ENCODE measurements at regions not wholly inside any gene's neighbourhood (a gene's known extent, or its start where the extent isn't known, plus 50 kb on each side); places are given as distances from the start of the nearest gene placed in this dataset.

GRCh38 chr11:133698654-133699053 is 146.7 kb downstream of the SPATA19 start:
- no peak for TF ChIP-seq U2AF1 (optimal IDR thresholded peaks at IDR 0.05; ENCODE audit: low read depth, low read length)
- no peak for TF ChIP-seq CBX2 (IDR thresholded peaks at IDR 0.05; ENCODE audit: low read depth, low read length)
- no peak for TF ChIP-seq CBX2 (CRISPR knock-in tag; IDR thresholded peaks at IDR 0.05; ENCODE audit: low read depth)
- TF ChIP-seq SMC3 (IDR thresholded peaks at IDR 0.05; ENCODE audit: low read length): no peak
- TF ChIP-seq GLI4 (CRISPR knock-in tag; IDR thresholded peaks at IDR 0.05; ENCODE audit: borderline replicate concordance): no peak
- TF ChIP-seq USF2 (IDR thresholded peaks at IDR 0.05; ENCODE audit: low read depth, low read length): no peak
- no peak for TF ChIP-seq USF2 (CRISPR knock-in tag; IDR thresholded peaks at IDR 0.05; ENCODE audit: borderline replicate concordance)
- no peak for TF ChIP-seq CHD2 (IDR thresholded peaks at IDR 0.05; ENCODE audit: low read depth, low read length)
- no peak for TF ChIP-seq REL (CRISPR knock-in tag; conservative IDR thresholded peaks at IDR 0.05)
- no peak for TF ChIP-seq ARID3A (IDR thresholded peaks at IDR 0.05; ENCODE audit: low read depth, low read length)
- no peak for TF ChIP-seq ESRRA (CRISPR knock-in tag; IDR thresholded peaks at IDR 0.05; ENCODE audit: low read depth)
- no peak for TF ChIP-seq ZNF546 (CRISPR knock-in tag; conservative IDR thresholded peaks at IDR 0.05)
- TF ChIP-seq EZH2 (conservative IDR thresholded peaks at IDR 0.05; ENCODE audit: low read depth, low read length): no peak
- no peak for TF ChIP-seq CC2D1A (CRISPR knock-in tag; IDR thresholded peaks at IDR 0.05)
- no peak for TF ChIP-seq PRDM10 (CRISPR knock-in tag; IDR thresholded peaks at IDR 0.05; ENCODE audit: low read depth)
- no peak for TF ChIP-seq ZNF530 (CRISPR knock-in tag; IDR thresholded peaks at IDR 0.05; ENCODE audit: low read depth)
